HepG2 (cell line): ENCODE measurements at regions not wholly inside any gene's neighbourhood (a gene's known extent, or its start where the extent isn't known, plus 50 kb on each side); places are given as distances from the start of the nearest gene placed in this dataset.
A peak's percentile ranks its signal among the peaks of the same experiment; 100 is the strongest.

Source experiments
- ADNP ChIP-seq: sonication (generic); formaldehyde crosslinking; IDR thresholded peaks from 2 replicates; pipeline ENCODE4 v1.4.0; 2020; ENCODE audit warnings: missing genetic modification reagents
- CREB1 ChIP-seq, 2 experiments: fragments of 450-650 bp in 1 of 2; IDR thresholded peaks; 2 replicates each; pipeline ENCODE4 v1.6.1; 2016 to 2017; ENCODE audit warnings: control low read depth in 1 of 2, mild to moderate bottlenecking in 1 of 2, missing compliant biosample characterization in 1 of 2, missing genetic modification characterization in 1 of 2
- ZNF282 ChIP-seq: fragments of 450-650 bp; IDR thresholded peaks from 2 replicates; pipeline ENCODE4 v1.6.1; 2018; ENCODE audit not compliant: partially characterized antibody
- TF ChIP-seq, protein P1 (sequence below): IDR thresholded peaks from 2 replicates; pipeline ENCODE4 v1.6.1; 2016
- TF ChIP-seq, protein P2 (sequence below): sonication (generic); formaldehyde crosslinking; IDR thresholded peaks from 2 replicates; pipeline ENCODE4 v1.5.1; 2020; ENCODE audit warnings: missing genetic modification reagents, mild to moderate bottlenecking, borderline replicate concordance
- TF ChIP-seq, protein P3 (sequence below): sonication (generic); formaldehyde crosslinking; IDR thresholded peaks from 2 replicates; pipeline ENCODE4 v1.8.1; 2023; ENCODE audit warnings: mild to moderate bottlenecking, missing genetic modification reagents

DNA sequence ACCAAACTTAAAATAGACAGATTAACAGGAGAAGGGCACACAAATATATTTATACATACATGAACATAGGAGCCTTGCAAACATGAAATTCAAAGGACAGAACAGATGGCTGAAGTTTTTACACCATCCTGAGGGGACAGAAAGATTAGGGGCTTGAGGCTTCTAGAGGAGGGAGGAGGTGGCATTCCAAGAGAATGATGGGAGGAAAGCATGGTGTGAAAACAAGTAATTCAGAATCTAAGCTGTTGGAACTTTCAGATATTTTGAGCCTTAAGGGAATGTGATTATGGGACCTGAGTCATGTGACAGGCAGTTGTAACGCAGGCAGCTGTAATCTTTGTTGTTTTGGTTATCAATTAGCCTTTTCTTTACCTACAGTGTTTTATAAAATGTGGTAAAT is 225.2 kb upstream of the SPOPL start:
- TF ChIP-seq, protein P1, sequence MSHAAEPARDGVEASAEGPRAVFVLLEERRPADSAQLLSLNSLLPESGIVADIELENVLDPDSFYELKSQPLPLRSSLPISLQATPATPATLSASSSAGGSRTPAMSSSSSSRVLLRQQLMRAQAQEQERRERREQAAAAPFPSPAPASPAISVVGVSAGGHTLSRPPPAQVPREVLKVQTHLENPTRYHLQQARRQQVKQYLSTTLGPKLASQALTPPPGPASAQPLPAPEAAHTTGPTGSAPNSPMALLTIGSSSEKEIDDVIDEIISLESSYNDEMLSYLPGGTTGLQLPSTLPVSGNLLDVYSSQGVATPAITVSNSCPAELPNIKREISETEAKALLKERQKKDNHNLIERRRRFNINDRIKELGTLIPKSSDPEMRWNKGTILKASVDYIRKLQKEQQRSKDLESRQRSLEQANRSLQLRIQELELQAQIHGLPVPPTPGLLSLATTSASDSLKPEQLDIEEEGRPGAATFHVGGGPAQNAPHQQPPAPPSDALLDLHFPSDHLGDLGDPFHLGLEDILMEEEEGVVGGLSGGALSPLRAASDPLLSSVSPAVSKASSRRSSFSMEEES (CRISPR knock-in tag) = 0 out of 2 replicates have a peak, but pooled peaks have one; percentile 28
- TF ChIP-seq CREB1 (IDR thresholded peaks at IDR 0.05) = no peak
- TF ChIP-seq CREB1 (CRISPR knock-in tag; IDR thresholded peaks at IDR 0.05) = no peak
- TF ChIP-seq ADNP (CRISPR knock-in tag) = no peak
- TF ChIP-seq, protein P2, sequence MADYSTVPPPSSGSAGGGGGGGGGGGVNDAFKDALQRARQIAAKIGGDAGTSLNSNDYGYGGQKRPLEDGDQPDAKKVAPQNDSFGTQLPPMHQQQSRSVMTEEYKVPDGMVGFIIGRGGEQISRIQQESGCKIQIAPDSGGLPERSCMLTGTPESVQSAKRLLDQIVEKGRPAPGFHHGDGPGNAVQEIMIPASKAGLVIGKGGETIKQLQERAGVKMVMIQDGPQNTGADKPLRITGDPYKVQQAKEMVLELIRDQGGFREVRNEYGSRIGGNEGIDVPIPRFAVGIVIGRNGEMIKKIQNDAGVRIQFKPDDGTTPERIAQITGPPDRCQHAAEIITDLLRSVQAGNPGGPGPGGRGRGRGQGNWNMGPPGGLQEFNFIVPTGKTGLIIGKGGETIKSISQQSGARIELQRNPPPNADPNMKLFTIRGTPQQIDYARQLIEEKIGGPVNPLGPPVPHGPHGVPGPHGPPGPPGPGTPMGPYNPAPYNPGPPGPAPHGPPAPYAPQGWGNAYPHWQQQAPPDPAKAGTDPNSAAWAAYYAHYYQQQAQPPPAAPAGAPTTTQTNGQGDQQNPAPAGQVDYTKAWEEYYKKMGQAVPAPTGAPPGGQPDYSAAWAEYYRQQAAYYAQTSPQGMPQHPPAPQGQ (CRISPR knock-in tag) = no peak
- TF ChIP-seq, protein P3, sequence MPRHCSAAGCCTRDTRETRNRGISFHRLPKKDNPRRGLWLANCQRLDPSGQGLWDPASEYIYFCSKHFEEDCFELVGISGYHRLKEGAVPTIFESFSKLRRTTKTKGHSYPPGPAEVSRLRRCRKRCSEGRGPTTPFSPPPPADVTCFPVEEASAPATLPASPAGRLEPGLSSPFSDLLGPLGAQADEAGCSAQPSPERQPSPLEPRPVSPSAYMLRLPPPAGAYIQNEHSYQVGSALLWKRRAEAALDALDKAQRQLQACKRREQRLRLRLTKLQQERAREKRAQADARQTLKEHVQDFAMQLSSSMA = no peak
- no peak for TF ChIP-seq ZNF282
